Astrocyte of the spinal cord (primary cell): ENCODE measurements at regions not wholly inside any gene's neighbourhood (a gene's known extent, or its start where the extent isn't known, plus 50 kb on each side); places are given as distances from the start of the nearest gene placed in this dataset.

Source experiments
- DNase-seq: peaks from one replicate; pipeline ENCODE4 v3.0.0; 2011; ENCODE audit warnings: low read depth, low spot score
- H3K4me3 ChIP-seq: 2 replicates; pipeline ENCODE4 v1.5.1; 2011; ENCODE audit warnings: low read depth, mild to moderate bottlenecking, low read length, moderate library complexity
- CTCF ChIP-seq: IDR thresholded peaks from 2 replicates; pipeline ENCODE4 v1.5.1; 2012; ENCODE audit warnings: low read depth, mild to moderate bottlenecking, low read length, inconsistent platforms
- in situ Hi-C: cut with HindIII; loops from 2 replicates; pipeline ENCODE4 v1.10.0; 2017; ENCODE audit warnings: low sequenced_read_pairs

GRCh38 chr11:26823963-26824362 is 102.1 kb upstream of the SLC5A12 start:
- DNase-seq: no peak
- in situ Hi-C loops: no loop called here
- no peak for TF ChIP-seq CTCF
- no peak overlapping the region for H3K4me3 ChIP-seq

- DNase-seq: no peak
- in situ Hi-C loops: no loop called here
- H3K4me3 ChIP-seq: no peak overlapping the region
- no peak for TF ChIP-seq CTCF
Observed at GRCh38 chr11:26827567-26828081, 105.8 kb upstream of the SLC5A12 start.

- no peak for DNase-seq
- no peak overlapping the region for H3K4me3 ChIP-seq
- no peak for TF ChIP-seq CTCF
- in situ Hi-C loops: no loop called here
Observed at GRCh38 chr11:26828288-26828687, 106.4 kb upstream of the SLC5A12 start.

GRCh38 chr11:26830218-26830617 is 108.4 kb upstream of the SLC5A12 start:
- no peak for TF ChIP-seq CTCF
- in situ Hi-C loops: no loop called here

GRCh38 chr11:26830757-26831156 is 108.9 kb upstream of the SLC5A12 start:
- in situ Hi-C loops: no loop called here
- no peak for TF ChIP-seq CTCF
- no peak for DNase-seq
- no peak overlapping the region for H3K4me3 ChIP-seq

More at GRCh38 chr11:26830218-26830617, 108.4 kb upstream of the SLC5A12 start:
- DNase-seq: no peak
- H3K4me3 ChIP-seq: no peak overlapping the region

GRCh38 chr11:26834601-26835000 is 112.7 kb upstream of the SLC5A12 start:
- TF ChIP-seq CTCF: no peak
- in situ Hi-C loops: no loop called here

GRCh38 chr11:26835611-26836010 is 113.8 kb upstream of the SLC5A12 start:
- in situ Hi-C loops: no loop called here

More at GRCh38 chr11:26834601-26835000, 112.7 kb upstream of the SLC5A12 start:
- H3K4me3 ChIP-seq: no peak overlapping the region
- no peak for DNase-seq

More at GRCh38 chr11:26835611-26836010, 113.8 kb upstream of the SLC5A12 start:
- no peak for DNase-seq
- TF ChIP-seq CTCF: no peak
- H3K4me3 ChIP-seq: no peak overlapping the region
